OCI-LY7 (cell line): ENCODE measurements at regions not wholly inside any gene's neighbourhood (a gene's known extent, or its start where the extent isn't known, plus 50 kb on each side); places are given as distances from the start of the nearest gene placed in this dataset.

Experiments
- EZH2phosphoT487 ChIP-seq: fragments of 200-600 bp; sonication (generic); IDR thresholded peaks from 2 replicates; pipeline ENCODE4 v1.6.1; 2018; ENCODE audit warnings: low read depth, borderline replicate concordance, mild to moderate bottlenecking, mixed run types, antibody characterized with exemption, low read length, moderate library complexity, mixed read lengths
- TF ChIP-seq, protein P1 (sequence below): fragments of 200-600 bp; sonication (generic); conservative IDR thresholded peaks from 2 replicates; pipeline ENCODE4 v1.5.1; 2014; ENCODE audit warnings: mild to moderate bottlenecking, antibody characterized with exemption, low read length, moderate library complexity, mixed read lengths

DNA sequence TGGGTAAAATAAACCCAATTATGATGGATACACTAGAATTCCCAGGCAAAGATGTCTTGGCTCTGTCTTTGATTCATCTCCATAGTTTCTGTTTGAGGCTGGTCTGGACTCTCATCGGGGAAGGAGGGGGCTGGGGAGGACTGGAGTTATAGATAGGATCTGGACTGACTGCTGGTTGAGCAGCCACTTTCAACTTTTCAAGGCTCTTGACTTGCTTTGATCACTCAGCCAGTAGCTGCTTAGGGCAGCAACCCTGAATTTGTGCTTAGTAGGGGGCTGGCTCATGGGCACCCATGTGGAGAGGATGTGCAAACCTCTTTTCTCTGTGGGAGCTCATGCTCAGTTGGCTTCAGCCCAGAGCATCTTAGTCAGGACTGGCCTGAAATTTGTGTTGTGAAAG, 114.0 kb upstream of the NEDD9 start:
- TF ChIP-seq, protein P1, sequence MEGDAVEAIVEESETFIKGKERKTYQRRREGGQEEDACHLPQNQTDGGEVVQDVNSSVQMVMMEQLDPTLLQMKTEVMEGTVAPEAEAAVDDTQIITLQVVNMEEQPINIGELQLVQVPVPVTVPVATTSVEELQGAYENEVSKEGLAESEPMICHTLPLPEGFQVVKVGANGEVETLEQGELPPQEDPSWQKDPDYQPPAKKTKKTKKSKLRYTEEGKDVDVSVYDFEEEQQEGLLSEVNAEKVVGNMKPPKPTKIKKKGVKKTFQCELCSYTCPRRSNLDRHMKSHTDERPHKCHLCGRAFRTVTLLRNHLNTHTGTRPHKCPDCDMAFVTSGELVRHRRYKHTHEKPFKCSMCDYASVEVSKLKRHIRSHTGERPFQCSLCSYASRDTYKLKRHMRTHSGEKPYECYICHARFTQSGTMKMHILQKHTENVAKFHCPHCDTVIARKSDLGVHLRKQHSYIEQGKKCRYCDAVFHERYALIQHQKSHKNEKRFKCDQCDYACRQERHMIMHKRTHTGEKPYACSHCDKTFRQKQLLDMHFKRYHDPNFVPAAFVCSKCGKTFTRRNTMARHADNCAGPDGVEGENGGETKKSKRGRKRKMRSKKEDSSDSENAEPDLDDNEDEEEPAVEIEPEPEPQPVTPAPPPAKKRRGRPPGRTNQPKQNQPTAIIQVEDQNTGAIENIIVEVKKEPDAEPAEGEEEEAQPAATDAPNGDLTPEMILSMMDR, result no peak
- no peak for TF ChIP-seq EZH2phosphoT487
